Osteocyte (in vitro differentiated cells): ENCODE measurements at regions not wholly inside any gene's neighbourhood (a gene's known extent, or its start where the extent isn't known, plus 50 kb on each side); places are given as distances from the start of the nearest gene placed in this dataset.

ENCODE experiments used
- DNase-seq: peaks from one replicate; pipeline ENCODE4 v3.0.0; 2021; ENCODE audit warnings: mixed read lengths; ENCODE audit not compliant: unreplicated experiment; ENCODE audit errors: extremely low spot score
- H3K27ac Mint-ChIP-seq: one replicate; pipeline ENCODE4 v1.8.0; 2021; ENCODE audit warnings: mild to moderate bottlenecking, mixed read lengths; ENCODE audit not compliant: unreplicated experiment
- H3K27me3 Mint-ChIP-seq: one replicate; pipeline ENCODE4 v1.8.0; 2021; ENCODE audit warnings: mixed read lengths; ENCODE audit not compliant: unreplicated experiment
- H3K36me3 Mint-ChIP-seq: one replicate; pipeline ENCODE4 v1.8.0; 2021; ENCODE audit warnings: mixed read lengths; ENCODE audit not compliant: unreplicated experiment
- H3K4me1 Mint-ChIP-seq: one replicate; pipeline ENCODE4 v1.8.0; 2021; ENCODE audit warnings: mixed read lengths; ENCODE audit not compliant: unreplicated experiment
- H3K4me3 Mint-ChIP-seq: one replicate; pipeline ENCODE4 v1.8.0; 2021; ENCODE audit warnings: mild to moderate bottlenecking, moderate library complexity, mixed read lengths; ENCODE audit not compliant: unreplicated experiment
- H3K9me3 Mint-ChIP-seq: one replicate; pipeline ENCODE4 v1.8.0; 2021; ENCODE audit warnings: mixed read lengths; ENCODE audit not compliant: unreplicated experiment
- TF ChIP-seq, protein P1 (sequence below): fragments of 200-600 bp; sonication (generic); IDR thresholded peaks from 2 replicates; pipeline ENCODE4 v1.5.0; 2021; ENCODE audit warnings: antibody characterized with exemption, mild to moderate bottlenecking, moderate library complexity

DNA sequence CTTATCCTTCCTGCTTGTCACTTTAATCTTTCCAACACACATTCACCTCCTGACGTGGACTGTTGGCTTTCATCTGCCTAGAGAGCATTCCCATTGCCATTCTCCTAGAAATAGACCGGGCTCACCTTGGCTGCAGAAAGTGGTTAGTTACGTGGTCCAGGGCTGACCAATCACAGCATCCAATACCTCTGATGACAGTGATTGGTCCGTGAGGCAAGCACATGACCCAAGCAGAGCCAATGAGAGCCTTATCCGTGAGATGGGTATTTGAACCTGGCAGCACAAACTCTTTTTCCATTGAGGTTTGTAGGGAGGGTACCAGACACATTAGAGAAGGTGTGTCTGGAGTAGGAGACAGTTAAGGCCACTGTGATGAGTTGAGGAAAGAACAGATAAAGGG lies 85.8 kb downstream of the MIAT start:
- Mint-ChIP-seq H3K9me3 (no peaks in the 10 kb centered on the region), H3K4me1 (peaks cover 25% of the 10 kb centered on the region)

DNA sequence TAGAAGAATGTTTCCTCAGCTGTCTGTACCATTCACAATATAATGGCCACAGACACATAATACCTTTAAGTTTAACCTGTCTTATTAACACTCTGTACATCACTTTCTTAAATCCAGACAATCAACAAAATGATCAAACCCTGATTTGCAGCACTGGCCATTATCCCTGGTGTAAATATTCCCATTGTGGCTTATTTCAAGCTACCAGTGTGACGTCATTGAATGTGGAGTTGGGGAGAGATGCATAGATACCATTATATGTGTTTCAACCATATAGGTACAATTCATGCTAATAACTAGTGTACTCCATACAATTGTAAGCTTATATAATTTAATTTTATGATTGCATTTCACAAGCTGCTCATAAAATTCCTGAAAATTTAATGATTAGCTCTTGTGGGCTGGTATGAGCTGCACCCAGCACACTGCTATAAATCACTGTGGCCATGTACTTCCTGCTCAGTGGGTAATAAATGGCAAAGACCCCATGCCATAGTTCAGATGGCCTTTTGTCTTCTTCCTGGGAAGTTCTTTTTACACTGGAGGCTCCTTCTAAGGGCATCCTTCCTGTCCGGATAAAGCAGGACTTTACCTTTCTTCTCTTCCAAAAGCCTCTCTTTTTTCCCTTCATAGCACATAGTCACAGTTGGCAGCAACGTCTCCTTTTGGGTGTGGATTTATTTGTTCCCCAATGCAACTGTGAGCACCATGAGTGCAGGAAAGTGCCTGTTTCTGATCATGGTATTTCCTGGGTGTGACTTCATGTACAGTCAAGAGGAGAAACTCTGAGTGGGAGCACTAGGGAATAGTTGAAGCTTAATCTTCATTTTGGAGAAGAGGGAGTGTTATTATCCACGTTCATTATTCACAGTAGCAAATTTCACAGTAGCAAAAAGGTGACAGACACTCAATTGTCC lies 87.8 kb downstream of the MIAT start:
- H3K36me3 Mint-ChIP-seq: peaks cover 15% of the 10 kb centered on the region
- H3K4me3 Mint-ChIP-seq: no peak overlapping the region
- no peaks in the 10 kb centered on the region for H3K9me3 Mint-ChIP-seq
- no peaks in the 10 kb centered on the region for H3K27me3 Mint-ChIP-seq
- TF ChIP-seq, protein P1, sequence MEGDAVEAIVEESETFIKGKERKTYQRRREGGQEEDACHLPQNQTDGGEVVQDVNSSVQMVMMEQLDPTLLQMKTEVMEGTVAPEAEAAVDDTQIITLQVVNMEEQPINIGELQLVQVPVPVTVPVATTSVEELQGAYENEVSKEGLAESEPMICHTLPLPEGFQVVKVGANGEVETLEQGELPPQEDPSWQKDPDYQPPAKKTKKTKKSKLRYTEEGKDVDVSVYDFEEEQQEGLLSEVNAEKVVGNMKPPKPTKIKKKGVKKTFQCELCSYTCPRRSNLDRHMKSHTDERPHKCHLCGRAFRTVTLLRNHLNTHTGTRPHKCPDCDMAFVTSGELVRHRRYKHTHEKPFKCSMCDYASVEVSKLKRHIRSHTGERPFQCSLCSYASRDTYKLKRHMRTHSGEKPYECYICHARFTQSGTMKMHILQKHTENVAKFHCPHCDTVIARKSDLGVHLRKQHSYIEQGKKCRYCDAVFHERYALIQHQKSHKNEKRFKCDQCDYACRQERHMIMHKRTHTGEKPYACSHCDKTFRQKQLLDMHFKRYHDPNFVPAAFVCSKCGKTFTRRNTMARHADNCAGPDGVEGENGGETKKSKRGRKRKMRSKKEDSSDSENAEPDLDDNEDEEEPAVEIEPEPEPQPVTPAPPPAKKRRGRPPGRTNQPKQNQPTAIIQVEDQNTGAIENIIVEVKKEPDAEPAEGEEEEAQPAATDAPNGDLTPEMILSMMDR: no peak
- H3K4me1 Mint-ChIP-seq: peaks cover 33% of the 10 kb centered on the region
- DNase-seq: no peak
- no peak overlapping the region for H3K27ac Mint-ChIP-seq

More for the DNA sequence above, 85.8 kb downstream of the MIAT start:
- no peak overlapping the region for H3K4me3 Mint-ChIP-seq
- H3K27me3 Mint-ChIP-seq: no peaks in the 10 kb centered on the region
- H3K36me3 Mint-ChIP-seq: peaks cover 16% of the 10 kb centered on the region
- DNase-seq: no peak
- TF ChIP-seq, protein P1: no peak
- H3K27ac Mint-ChIP-seq: no peak overlapping the region

DNA sequence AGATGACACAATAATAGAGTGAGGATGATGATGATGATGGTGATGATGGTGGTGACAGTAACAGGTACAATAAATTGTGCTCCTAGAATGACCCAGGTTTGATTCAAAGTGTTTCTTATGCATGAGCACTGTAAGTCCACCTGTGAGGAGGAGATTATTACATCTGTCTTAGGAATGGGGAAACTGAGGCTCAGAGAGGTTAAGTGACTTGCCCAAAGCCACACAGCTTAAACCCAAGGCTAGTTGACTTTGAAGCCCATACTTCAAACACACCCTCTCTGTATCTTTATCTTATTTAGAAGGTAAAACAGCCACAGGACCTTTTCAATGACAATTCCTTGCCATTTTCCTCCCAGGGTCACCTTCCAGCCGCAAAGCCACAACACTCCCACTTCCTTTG lies 88.9 kb downstream of the MIAT start:
- no peaks in the 10 kb centered on the region for H3K27me3 Mint-ChIP-seq
- no peak overlapping the region for H3K4me3 Mint-ChIP-seq
- H3K9me3 Mint-ChIP-seq: no peaks in the 10 kb centered on the region
- peaks cover 10% of the 10 kb centered on the region for H3K36me3 Mint-ChIP-seq
- peaks cover 29% of the 10 kb centered on the region for H3K4me1 Mint-ChIP-seq
- no peak overlapping the region for H3K27ac Mint-ChIP-seq
- TF ChIP-seq, protein P1: no peak
- DNase-seq: no peak

DNA sequence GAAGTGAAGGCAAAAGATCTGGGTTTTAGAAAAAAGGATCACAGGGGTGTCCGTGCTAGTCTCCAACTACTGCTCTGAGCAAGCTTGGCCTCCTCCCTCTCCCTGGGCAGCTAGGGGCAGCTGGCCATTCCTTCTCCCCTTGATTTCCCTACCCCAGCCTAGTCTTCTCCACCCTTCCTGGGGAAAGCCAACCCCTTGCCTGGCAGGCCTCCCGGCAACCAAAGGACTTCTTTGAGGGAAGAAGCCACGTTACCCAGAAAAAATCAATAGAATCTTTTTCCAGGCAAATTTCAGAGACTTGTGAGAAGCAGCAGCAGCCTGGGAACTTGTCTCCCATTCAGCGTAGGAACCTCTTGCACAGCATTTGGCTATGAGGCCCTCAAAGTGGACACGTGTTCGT lies 91.5 kb downstream of the MIAT start:
- Mint-ChIP-seq H3K9me3 (no peaks in the 10 kb centered on the region), H3K27me3 (no peaks in the 10 kb centered on the region), H3K36me3 (peaks cover 6% of the 10 kb centered on the region), H3K27ac (peak overlapping the region; percentile 14), H3K4me3 (no peak overlapping the region), H3K4me1 (peaks cover 29% of the 10 kb centered on the region)
- TF ChIP-seq, protein P1: no peak
- DNase-seq: no peak

DNA sequence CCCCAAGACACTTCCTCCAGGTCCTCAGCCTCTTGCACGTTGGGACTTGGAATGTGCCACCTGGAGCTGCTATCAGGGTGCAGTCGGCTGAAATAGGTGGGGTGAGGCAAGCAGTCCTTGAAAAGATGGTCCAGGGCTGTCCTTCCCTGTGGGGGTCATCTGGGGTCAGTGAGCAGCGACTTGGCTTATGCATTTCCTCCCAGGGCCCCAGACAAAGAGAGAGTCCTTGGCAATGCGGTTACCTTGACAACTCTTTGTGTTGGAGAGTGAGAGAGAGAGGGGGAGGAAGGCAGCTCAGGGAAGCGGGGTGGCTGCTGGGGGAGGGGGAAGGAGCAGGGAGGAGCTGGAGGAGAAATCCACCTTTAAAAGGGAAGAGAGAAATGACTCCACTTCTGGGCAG lies 93.8 kb downstream of the MIAT start:
- no peaks in the 10 kb centered on the region for H3K36me3 Mint-ChIP-seq
- no peaks in the 10 kb centered on the region for H3K27me3 Mint-ChIP-seq
- DNase-seq: no peak
- H3K27ac Mint-ChIP-seq: no peak overlapping the region
- peaks cover 27% of the 10 kb centered on the region for H3K4me1 Mint-ChIP-seq
- TF ChIP-seq, protein P1: no peak
- no peak overlapping the region for H3K4me3 Mint-ChIP-seq
- no peaks in the 10 kb centered on the region for H3K9me3 Mint-ChIP-seq
